ENCODE measurements at regions not wholly inside any gene's neighbourhood (a gene's known extent, or its start where the extent isn't known, plus 50 kb on each side); places are given as distances from the start of the nearest gene placed in this dataset.

DNA sequence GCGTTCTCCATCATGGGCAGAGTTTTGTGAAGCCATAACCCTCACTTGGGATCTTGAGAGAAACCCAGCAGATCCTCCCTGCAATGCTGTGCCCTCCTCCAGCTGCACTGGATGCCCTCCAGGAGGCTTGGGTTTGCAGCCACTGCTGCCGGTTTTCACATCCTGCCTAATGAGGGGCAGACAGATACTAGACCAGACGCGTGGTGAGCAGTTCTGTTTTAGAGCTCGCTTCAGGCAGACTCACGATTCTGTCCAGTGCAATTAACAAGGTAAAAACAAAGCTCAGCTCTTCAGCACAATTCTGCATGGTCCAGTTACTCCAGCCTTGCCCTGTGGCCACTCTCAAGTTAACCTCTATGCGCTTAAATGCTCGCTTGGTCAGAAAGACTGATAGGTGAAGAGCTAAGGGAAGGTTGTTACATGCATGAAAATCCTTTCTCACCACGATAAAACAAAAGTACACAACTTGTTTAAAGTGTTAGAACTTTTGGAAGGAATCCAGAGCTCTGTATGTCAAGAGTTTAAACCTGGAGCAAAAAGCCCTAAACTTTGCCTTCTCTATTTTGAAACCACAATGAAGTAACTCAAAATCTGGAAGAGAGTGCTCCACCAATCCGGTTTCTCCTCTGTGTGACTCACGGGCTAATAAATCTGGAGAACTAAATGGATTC, 292.3 kb upstream of the FAT3 start:
- no peak overlapping the region for H3K9ac ChIP-seq (ENCODE audit: low read depth, low read length)

DNA sequence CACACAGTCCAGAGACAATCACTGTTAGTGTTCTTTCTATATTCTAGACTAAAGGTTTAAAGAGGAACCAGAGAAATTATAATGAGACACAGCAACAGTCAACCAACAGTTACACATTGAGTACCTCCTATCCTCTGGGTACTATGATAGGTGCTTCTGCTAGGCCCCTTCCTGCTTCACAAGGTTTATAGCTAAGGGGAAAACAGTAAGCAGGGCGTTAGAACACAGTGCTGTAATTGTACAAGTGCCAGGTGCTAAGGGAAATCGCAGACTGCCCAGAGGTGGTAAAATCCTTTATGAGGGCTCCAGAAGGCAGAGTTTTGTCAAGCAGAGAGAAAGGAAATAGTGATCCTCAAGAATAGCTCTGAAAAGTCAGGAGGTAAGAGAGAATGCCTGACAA, 297.2 kb upstream of the FAT3 start:
- Histone ChIP-seq H3K9ac (ENCODE audit: low read depth, low read length) (no peak overlapping the region), H3K4me1 (ENCODE audit: insufficient read depth, low read length) (no peaks in the 10 kb centered on the region), H3K9me3 (ENCODE audit: control insufficient read depth, insufficient read depth, low read length) (no peaks in the 10 kb centered on the region), H3K36me3 (ENCODE audit: insufficient read depth, low read length) (no peaks in the 10 kb centered on the region)

More for the DNA sequence above, 292.3 kb upstream of the FAT3 start:
- no peaks in the 10 kb centered on the region for H3K36me3 ChIP-seq (ENCODE audit: insufficient read depth, low read length)
- H3K4me1 ChIP-seq (ENCODE audit: insufficient read depth, low read length) = no peaks in the 10 kb centered on the region
- H3K9me3 ChIP-seq (ENCODE audit: control insufficient read depth, insufficient read depth, low read length) = no peaks in the 10 kb centered on the region

DNA sequence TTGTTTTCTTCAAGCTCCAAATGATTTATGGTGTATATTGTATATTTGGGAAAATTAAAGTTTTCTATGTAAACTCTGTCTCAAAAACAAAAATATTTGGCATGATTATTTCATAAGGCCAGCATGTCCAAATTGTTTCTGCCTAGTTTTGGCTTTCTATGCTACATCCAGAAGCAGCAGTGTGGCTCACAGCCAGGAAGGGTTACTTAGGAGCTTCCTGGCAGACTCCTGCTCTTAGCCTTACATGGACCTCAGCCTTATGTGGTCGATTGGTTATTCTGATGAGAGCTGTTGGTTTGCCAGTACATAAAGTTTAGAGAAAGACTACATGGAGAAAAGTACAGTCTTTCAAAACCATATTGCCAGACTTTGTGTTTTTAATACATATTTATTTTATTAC, 297.7 kb upstream of the FAT3 start:
- H3K36me3 ChIP-seq (ENCODE audit: insufficient read depth, low read length) = no peaks in the 10 kb centered on the region
- H3K9me3 ChIP-seq (ENCODE audit: control insufficient read depth, insufficient read depth, low read length) = no peaks in the 10 kb centered on the region
- H3K4me1 ChIP-seq (ENCODE audit: insufficient read depth, low read length) = no peaks in the 10 kb centered on the region
- H3K9ac ChIP-seq (ENCODE audit: low read depth, low read length) = no peak overlapping the region

DNA sequence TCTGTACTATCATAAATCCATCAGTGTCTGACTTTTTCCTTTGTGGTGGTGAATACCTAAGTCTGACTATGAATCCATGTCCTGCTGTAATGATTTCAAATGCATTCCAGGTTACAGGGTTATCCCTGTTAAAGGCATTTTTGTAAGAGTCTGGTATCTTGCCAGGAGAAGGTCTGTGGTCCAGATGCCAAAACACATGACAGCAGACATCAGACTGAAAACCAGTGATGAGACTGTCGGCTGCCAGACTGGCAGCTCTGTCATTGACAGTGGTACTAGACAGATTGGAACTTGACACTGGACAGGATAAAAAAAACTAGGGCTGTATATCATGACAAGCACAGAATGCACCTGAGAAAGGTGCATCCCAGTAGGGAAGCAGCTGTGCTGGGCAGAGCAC, 301.8 kb upstream of the FAT3 start:
- Histone ChIP-seq H3K9me3 (ENCODE audit: control insufficient read depth, insufficient read depth, low read length) (no peaks in the 10 kb centered on the region), H3K9ac (ENCODE audit: low read depth, low read length) (no peak overlapping the region), H3K4me1 (ENCODE audit: insufficient read depth, low read length) (no peaks in the 10 kb centered on the region), H3K36me3 (ENCODE audit: insufficient read depth, low read length) (no peaks in the 10 kb centered on the region)

DNA sequence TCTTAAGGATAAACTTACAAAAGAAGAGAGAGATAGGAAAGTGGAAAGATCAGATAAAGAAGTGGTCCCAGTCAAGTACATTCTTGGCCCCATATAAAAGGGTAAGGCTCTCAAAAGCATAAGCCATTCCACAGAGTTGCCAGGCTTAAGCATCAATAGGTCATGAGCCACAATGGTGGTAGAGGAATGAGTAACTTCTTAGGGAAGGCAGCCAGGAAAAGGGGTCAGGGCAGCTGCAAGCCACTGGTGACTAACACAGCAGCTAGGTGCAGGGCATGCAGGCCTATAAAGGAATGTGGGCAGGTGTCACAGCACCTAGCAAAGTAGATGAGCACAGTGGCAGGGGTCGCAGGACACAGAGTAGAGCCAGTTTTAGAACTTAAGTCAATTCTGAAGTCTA, 302.6 kb upstream of the FAT3 start:
- Histone ChIP-seq H3K36me3 (ENCODE audit: insufficient read depth, low read length) (no peaks in the 10 kb centered on the region), H3K9ac (ENCODE audit: low read depth, low read length) (no peak overlapping the region), H3K4me1 (ENCODE audit: insufficient read depth, low read length) (no peaks in the 10 kb centered on the region), H3K9me3 (ENCODE audit: control insufficient read depth, insufficient read depth, low read length) (no peaks in the 10 kb centered on the region)

DNA sequence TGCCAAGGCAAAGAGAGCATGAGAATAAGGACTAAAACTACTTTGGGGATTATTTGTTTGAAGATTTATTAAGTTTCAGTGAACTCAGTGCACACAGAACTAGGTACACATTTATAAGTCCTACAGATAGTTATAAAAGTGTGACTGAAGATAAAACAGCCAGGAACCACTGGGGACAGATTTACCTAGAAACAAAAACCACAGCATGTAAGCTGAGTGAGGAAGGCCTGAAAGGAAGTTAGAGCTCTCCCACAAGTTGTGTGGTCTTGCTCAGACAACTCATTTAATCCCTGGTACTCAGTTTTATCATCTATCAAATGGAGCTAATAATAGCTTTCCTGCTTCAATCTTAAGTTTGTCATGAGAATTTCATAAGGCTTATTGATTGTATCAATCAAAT, 311.2 kb upstream of the FAT3 start:
- Histone ChIP-seq H3K36me3 (ENCODE audit: insufficient read depth, low read length) (no peaks in the 10 kb centered on the region), H3K9ac (ENCODE audit: low read depth, low read length) (no peak overlapping the region), H3K4me1 (ENCODE audit: insufficient read depth, low read length) (no peaks in the 10 kb centered on the region), H3K9me3 (ENCODE audit: control insufficient read depth, insufficient read depth, low read length) (no peaks in the 10 kb centered on the region)

DNA sequence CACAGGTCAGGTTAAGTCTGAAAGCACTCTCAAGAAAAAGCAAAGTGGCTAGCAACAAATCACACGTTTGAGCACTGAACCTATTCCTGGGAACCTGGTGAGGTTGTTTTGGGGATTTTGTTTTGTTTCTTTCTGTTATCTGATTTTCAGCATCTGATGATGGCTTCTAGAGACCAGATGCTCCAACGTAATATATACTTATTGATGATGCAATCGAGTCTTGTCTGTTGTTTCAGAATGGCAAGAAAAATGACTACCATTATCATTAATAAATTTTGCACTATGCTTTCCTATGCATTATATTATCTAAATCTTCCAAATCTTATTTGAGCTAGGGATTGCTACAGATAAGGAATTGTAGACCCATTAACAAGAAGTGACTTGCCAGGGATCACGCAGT, 312.3 kb upstream of the FAT3 start:
- no peaks in the 10 kb centered on the region for H3K9me3 ChIP-seq (ENCODE audit: control insufficient read depth, insufficient read depth, low read length)
- H3K4me1 ChIP-seq (ENCODE audit: insufficient read depth, low read length) = no peaks in the 10 kb centered on the region
- H3K9ac ChIP-seq (ENCODE audit: low read depth, low read length) = no peak overlapping the region
- no peaks in the 10 kb centered on the region for H3K36me3 ChIP-seq (ENCODE audit: insufficient read depth, low read length)

DNA sequence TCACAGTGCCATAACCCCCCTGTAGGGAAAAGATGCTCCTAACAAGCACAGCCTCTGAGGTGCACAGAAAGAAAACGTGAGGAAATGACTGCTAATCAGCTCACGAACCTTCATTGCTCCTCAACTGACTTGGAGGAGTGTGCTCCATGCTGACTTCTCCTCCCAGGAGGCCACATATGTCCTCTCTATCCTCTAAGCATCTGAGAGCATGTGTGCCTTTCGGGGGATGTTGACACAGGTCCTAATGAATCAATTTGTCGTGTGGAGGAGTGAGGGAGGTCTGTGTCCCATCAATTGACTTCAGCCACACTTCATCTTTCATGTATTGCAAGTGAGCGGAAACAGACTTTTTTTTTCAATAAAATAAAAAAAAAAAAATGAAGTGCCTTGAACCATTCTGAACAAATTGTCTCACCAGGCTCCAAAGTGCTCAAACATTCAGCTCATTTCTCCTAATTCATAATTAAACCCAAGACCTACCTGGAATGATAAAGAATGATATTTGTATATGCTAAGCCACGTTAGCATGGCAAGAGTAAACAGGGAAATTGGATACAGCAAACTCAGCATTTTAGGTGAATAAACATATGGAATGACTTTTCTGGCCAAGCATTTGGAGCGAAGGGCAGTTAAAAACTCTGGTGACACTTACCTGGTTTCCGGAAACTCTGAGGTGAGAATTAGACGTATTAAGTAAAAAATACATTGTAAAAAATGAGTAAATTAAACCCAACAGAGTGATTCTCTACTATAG, 317.6 kb upstream of the FAT3 start:
- no peak overlapping the region for H3K9ac ChIP-seq (ENCODE audit: low read depth, low read length)
- no peaks in the 10 kb centered on the region for H3K4me1 ChIP-seq (ENCODE audit: insufficient read depth, low read length)
- no peaks in the 10 kb centered on the region; the same call in 1 of the 2 replicates for H3K9me3 ChIP-seq (ENCODE audit: control insufficient read depth, insufficient read depth, low read length)
- H3K36me3 ChIP-seq (ENCODE audit: insufficient read depth, low read length) = no peaks in the 10 kb centered on the region

DNA sequence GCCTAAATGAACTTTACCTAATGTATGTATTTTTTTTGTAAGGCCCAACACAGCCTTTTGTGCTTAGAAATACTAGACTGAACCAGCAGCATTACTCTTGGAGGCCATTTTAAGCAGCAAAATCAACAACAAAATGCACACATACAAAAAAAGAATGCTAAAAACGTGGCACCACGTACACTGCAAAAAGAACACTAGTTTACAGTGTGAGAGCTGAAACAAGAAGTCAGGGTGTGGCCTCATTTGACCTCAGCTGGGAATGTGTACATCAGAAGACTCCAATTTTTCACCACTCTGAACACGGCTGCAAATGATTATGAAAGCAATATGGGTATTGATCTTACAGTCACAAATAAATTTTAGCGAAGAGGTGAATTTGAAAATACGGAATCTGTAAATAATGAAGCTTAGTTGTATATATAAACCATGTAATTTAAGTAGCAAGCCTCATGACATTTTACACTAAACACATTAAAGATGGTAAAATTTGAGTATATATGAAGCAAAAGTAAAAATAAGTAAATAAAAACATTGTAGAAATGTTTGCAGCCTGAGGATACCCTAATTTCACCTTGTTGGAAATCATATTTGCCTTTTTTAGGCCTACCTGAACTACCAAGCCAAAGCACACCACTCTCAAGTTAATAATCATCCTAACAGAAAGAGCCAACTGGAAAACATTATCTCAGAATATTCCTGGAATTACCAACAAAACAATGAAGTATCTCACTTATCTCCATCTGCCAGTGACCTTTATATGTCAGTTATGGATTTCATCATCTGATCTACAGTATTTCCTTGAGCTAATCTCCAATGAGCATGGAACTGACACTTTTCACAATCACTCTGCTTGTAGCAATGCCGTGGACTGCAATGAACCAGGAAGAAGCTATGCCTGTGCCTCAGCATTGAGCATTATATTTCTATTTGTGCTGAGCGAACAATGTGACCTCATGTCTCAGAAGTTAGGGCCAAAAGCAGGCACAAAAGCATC, 319.5 kb upstream of the FAT3 start:
- no peaks in the 10 kb centered on the region; the same call in 1 of the 2 replicates for H3K9me3 ChIP-seq (ENCODE audit: control insufficient read depth, insufficient read depth, low read length)
- H3K9ac ChIP-seq (ENCODE audit: low read depth, low read length) = no peak overlapping the region
- no peaks in the 10 kb centered on the region for H3K36me3 ChIP-seq (ENCODE audit: insufficient read depth, low read length)
- H3K4me1 ChIP-seq (ENCODE audit: insufficient read depth, low read length) = no peaks in the 10 kb centered on the region

DNA sequence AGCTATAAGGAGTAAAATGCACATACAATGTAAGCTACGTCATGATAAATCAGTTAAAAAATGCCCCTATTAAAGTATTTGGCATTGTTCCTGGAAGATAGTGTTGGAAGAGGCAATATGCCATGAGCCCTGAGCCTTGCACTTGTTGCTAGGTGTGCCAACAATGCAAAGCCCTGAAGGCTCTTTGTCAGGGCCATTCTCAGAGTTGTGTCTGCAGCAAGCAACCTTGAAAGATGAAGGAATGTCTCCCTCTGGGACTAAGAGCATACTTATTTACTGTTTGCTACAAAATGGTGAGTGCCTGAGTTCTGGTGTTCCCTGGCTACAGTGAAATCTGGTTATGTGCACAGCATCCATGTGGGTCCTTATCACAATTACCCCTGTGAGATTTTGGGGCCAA, 322.3 kb upstream of the FAT3 start:
- no peaks in the 10 kb centered on the region for H3K4me1 ChIP-seq (ENCODE audit: insufficient read depth, low read length)
- H3K36me3 ChIP-seq (ENCODE audit: insufficient read depth, low read length) = no peaks in the 10 kb centered on the region
- H3K9me3 ChIP-seq (ENCODE audit: control insufficient read depth, insufficient read depth, low read length) = no peaks in the 10 kb centered on the region; the same call in 1 of the 2 replicates
- H3K9ac ChIP-seq (ENCODE audit: low read depth, low read length) = no peak overlapping the region

DNA sequence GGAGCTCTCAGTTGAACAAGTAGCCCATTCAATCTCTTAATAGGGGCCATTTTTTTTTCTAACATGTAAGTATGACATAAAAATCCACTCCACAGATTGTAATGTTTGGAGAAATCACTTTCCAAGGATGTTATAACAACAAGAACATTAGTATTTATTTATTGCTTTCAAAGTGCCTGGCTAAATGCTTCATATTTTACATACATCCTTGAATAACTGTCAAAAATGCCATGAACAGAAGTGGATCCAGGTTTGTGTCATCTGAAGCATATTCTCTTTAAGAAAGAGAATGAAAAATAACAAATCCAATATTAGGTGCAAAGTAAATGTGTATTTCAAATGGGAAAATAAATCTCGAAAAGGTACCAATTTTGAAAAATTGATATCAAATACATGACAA, 344.0 kb upstream of the FAT3 start:
- Histone ChIP-seq H3K9me3 (ENCODE audit: control insufficient read depth, insufficient read depth, low read length) (no peaks in the 10 kb centered on the region), H3K4me1 (ENCODE audit: insufficient read depth, low read length) (no peaks in the 10 kb centered on the region), H3K9ac (ENCODE audit: low read depth, low read length) (no peak overlapping the region), H3K36me3 (ENCODE audit: insufficient read depth, low read length) (no peaks in the 10 kb centered on the region)

DNA sequence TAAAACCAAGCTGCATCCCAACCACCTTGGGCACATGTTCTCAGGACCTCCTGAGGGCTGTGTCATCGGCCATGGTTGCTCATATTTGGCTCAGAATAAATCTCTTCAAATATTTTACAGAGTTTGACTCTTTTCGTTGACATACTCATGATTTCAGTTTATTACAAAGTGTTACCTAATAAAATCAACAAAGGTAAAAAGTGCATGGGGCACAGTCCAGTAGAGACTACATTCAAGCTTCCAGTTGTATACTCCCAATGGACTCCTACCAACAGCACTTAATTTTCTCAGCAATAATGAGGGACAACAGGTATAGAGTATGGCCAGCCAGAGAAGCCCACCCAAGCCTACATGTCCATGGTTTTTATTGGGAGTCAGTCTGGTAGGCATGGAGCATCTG, 347.9 kb upstream of the FAT3 start:
- Histone ChIP-seq H3K36me3 (ENCODE audit: insufficient read depth, low read length) (no peaks in the 10 kb centered on the region), H3K4me1 (ENCODE audit: insufficient read depth, low read length) (no peaks in the 10 kb centered on the region), H3K9ac (ENCODE audit: low read depth, low read length) (no peak overlapping the region), H3K9me3 (ENCODE audit: control insufficient read depth, insufficient read depth, low read length) (no peaks in the 10 kb centered on the region)

DNA sequence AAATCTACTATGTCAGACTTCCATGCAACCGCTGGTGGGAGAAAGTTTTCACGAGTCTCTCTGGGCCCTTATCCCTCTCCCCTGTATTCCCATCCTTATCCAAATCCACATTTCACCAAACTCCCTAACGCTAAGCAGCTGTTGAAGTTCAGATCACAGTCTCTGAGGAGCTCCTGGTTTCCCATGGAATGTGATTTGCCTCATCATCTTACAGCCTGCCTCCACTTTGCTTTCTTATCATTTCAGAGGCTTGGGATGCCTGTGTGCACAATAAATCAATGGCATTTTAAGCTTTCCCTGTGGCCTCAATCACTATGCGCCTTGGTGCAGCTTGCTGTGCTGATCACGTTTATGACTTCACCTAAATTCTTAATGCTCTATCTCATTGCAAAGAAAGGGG, 352.4 kb upstream of the FAT3 start:
- Histone ChIP-seq H3K9me3 (ENCODE audit: control insufficient read depth, insufficient read depth, low read length) (no peaks in the 10 kb centered on the region), H3K4me1 (ENCODE audit: insufficient read depth, low read length) (no peaks in the 10 kb centered on the region), H3K36me3 (ENCODE audit: insufficient read depth, low read length) (no peaks in the 10 kb centered on the region), H3K9ac (ENCODE audit: low read depth, low read length) (no peak overlapping the region)

DNA sequence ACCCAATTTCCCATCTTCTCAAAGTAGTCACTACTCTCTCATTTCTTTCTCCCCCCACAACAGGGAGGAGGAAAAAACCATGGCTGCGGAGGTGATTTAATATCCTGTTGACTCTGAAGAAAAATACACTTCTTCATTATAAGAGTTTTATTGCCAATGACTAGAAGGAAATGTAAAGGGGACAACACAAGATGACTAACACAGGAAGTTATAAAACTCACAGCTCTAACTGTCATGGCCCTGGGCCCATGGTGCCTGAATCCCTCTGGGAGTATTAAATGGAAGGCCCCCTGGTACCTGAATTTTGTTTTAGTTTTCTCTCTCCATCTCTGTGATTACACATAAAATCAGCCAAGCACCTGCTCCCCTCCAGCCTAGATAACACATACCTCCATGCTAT, 352.8 kb upstream of the FAT3 start:
- H3K36me3 ChIP-seq (ENCODE audit: insufficient read depth, low read length) = no peaks in the 10 kb centered on the region
- no peaks in the 10 kb centered on the region for H3K4me1 ChIP-seq (ENCODE audit: insufficient read depth, low read length)
- H3K9ac ChIP-seq (ENCODE audit: low read depth, low read length) = no peak overlapping the region
- H3K9me3 ChIP-seq (ENCODE audit: control insufficient read depth, insufficient read depth, low read length) = no peaks in the 10 kb centered on the region

Data from ES-I3 (cell line).